Endothelial cell of umbilical vein (primary cell): ENCODE measurements at regions not wholly inside any gene's neighbourhood (a gene's known extent, or its start where the extent isn't known, plus 50 kb on each side); places are given as distances from the start of the nearest gene placed in this dataset.
"Not testable (repeated sequence)": the region's sequence is repeated elsewhere in the genome, so short reads cannot be mapped to it uniquely, and the experiment has no call there.

Source experiments
- BruUV-seq: library from RNA; stranded (reverse); fragments of 400-500 nt; replicated peaks from 2 replicates; lab custom pipeline; 2021; lab: Mats Ljungman, UMichigan
- CTCF ChIA-PET: fragments of 300-600, 350-600 bp; sonication (Branson Sonifier 250); formaldehyde crosslinking; loops from one replicate; lab custom pipeline; 2021; ENCODE audit warnings: antibody characterized with exemption, inconsistent platforms; lab: Charles Lee
- POLR2A ChIA-PET: fragments of 300-600, 350-600 bp; sonication (Branson Sonifier 250); formaldehyde crosslinking; loops from one replicate; lab custom pipeline; 2021; ENCODE audit warnings: antibody characterized with exemption, inconsistent platforms; lab: Charles Lee
- DNase-seq: peaks from one replicate; pipeline ENCODE4 v3.0.0-alpha.2; 2011; ENCODE audit warnings: low read depth, low spot score
- FAIRE-seq: peaks from 2 replicates; lab custom pipeline; 2011; peaks lifted over from hg19 to GRCh38; lab: Jason Lieb, UNC
- H2AFZ ChIP-seq: 2 replicates; pipeline ENCODE4 v1.6.0; 2012; ENCODE audit warnings: low read depth, low read length, control low read depth, inconsistent platforms
- H3K27ac ChIP-seq: 2 replicates; pipeline ENCODE4 v1.5.1; 2011; ENCODE audit warnings: low read depth, mild to moderate bottlenecking, control low read depth, low read length, moderate library complexity; ENCODE audit not compliant: insufficient read depth
- H3K27me3 ChIP-seq, 2 experiments: 2 replicates each; pipeline versions ENCODE4 v1.6.0 to v1.6.1; 2011; ENCODE audit warnings: low read length in 2 of 2, mixed read lengths in 1 of 2; ENCODE audit not compliant: control insufficient read depth in 2 of 2, insufficient read depth in 2 of 2
- H3K36me3 ChIP-seq, 2 experiments: 2 replicates in 1 of 2; 3 replicates in 1 of 2; pipeline ENCODE4 v1.5.1; 2011; ENCODE audit warnings: low read length in 2 of 2, mild to moderate bottlenecking in 1 of 2, moderate library complexity in 1 of 2; ENCODE audit not compliant: control insufficient read depth in 2 of 2, insufficient read depth in 2 of 2; ENCODE audit errors: extremely low read depth in 1 of 2
- H3K4me1 ChIP-seq: 3 replicates; pipeline ENCODE4 v1.5.1; 2011; ENCODE audit warnings: mild to moderate bottlenecking, low read length; ENCODE audit not compliant: control insufficient read depth, insufficient read depth; ENCODE audit errors: extremely low read depth
- H3K4me2 ChIP-seq: 2 replicates; pipeline ENCODE4 v1.6.1; 2011; ENCODE audit warnings: low read length, control low read depth, mixed read lengths; ENCODE audit not compliant: insufficient read depth
- H3K4me3 ChIP-seq, 3 experiments: fragments of 200-600 bp in 1 of 3; sonication (generic), shearing (Covaris generic) in 1 of 3; replicated peaks in 1 of 3; 2 replicates each; pipeline ENCODE4 v1.5.1; 2011 to 2016; ENCODE audit warnings: control low read depth in 3 of 3, low read length in 3 of 3, mild to moderate bottlenecking in 2 of 3, inconsistent platforms in 1 of 3, low read depth in 1 of 3, moderate library complexity in 1 of 3; ENCODE audit not compliant: insufficient read depth in 1 of 3
- H3K79me2 ChIP-seq: 2 replicates; pipeline ENCODE4 v1.6.0; 2012; ENCODE audit warnings: low read length, inconsistent platforms; ENCODE audit not compliant: control insufficient read depth, insufficient read depth
- H3K9ac ChIP-seq: replicated peaks from 2 replicates; pipeline ENCODE3; 2011; ENCODE audit warnings: low read length, control low read depth; ENCODE audit not compliant: insufficient read depth; ENCODE audit errors: extremely low read depth
- H3K9me1 ChIP-seq: replicated peaks from 3 replicates; pipeline ENCODE4 v1.6.0; 2011; ENCODE audit warnings: mild to moderate bottlenecking, low read length; ENCODE audit not compliant: control insufficient read depth, insufficient read depth; ENCODE audit errors: extremely low read depth
- H3K9me3 ChIP-seq: replicated peaks from 2 replicates; pipeline ENCODE4 v1.5.1; 2012; ENCODE audit warnings: low read length, inconsistent platforms; ENCODE audit not compliant: control insufficient read depth, insufficient read depth
- H4K20me1 ChIP-seq: replicated peaks from 2 replicates; pipeline ENCODE3; 2011; ENCODE audit warnings: mild to moderate bottlenecking, low read length; ENCODE audit not compliant: control insufficient read depth, insufficient read depth; ENCODE audit errors: extremely low read depth
- EZH2 ChIP-seq: IDR thresholded peaks from 2 replicates; pipeline ENCODE4 v1.6.1; 2012; ENCODE audit warnings: borderline replicate concordance, low read depth, mild to moderate bottlenecking, moderate library complexity, low read length, inconsistent platforms; ENCODE audit not compliant: severe bottlenecking
- FOS ChIP-seq: IDR thresholded peaks from 2 replicates; pipeline ENCODE4 v1.6.1; 2011; ENCODE audit warnings: mild to moderate bottlenecking, low read length, moderate library complexity, borderline replicate concordance; ENCODE audit not compliant: insufficient read depth
- GATA2 ChIP-seq: IDR thresholded peaks from 2 replicates; pipeline ENCODE4 v1.7.0; 2011; ENCODE audit warnings: low read depth, mild to moderate bottlenecking, moderate library complexity, mixed read lengths, low read length; ENCODE audit not compliant: insufficient read length, insufficient read depth
- JUN ChIP-seq: IDR thresholded peaks from 2 replicates; pipeline ENCODE4 v1.6.1; 2011; ENCODE audit warnings: borderline replicate concordance, low read depth; ENCODE audit not compliant: insufficient read length, insufficient read depth
- MAX ChIP-seq: IDR thresholded peaks from 2 replicates; pipeline ENCODE4 v1.6.1; 2011; ENCODE audit not compliant: insufficient read depth, insufficient read length
- MYC ChIP-seq: IDR thresholded peaks from one replicate; pipeline ENCODE4 v1.6.1; 2011; ENCODE audit warnings: mild to moderate bottlenecking, low read depth, low read length
- POLR2A ChIP-seq: IDR thresholded peaks from 2 replicates; pipeline ENCODE4 v1.6.1; 2012; ENCODE audit warnings: low read depth, mild to moderate bottlenecking, control low read depth, low read length
- POLR2AphosphoS5 ChIP-seq: IDR thresholded peaks from 2 replicates; pipeline ENCODE4 v1.6.1; 2012; ENCODE audit warnings: low read depth, mild to moderate bottlenecking, control low read depth, low read length, moderate library complexity; ENCODE audit not compliant: insufficient read depth
- dilution Hi-C: fragments of 300-500 bp; cut with MboI; formaldehyde crosslinking; loops from one replicate; pipeline ENCODE4 v1.15.0; 2019; ENCODE audit warnings: low sequenced_read_pairs; ENCODE audit not compliant: extremely low pct_ligation_motif_present
- intact Hi-C: fragments of 100-400 bp; cut with micrococcal nuclease; formaldehyde crosslinking; loops from one replicate; pipeline ENCODE4 v1.10.0; 2022
- TF ChIP-seq, protein P1 (sequence below), 2 donors: IDR thresholded peaks; 1 replicate in 1 of 2; 2 replicates in 1 of 2; pipeline ENCODE4 v1.5.1; 2011; ENCODE audit warnings: low read length in 2 of 2, mild to moderate bottlenecking in 2 of 2, moderate library complexity in 2 of 2, control low read depth in 1 of 2, inconsistent platforms in 1 of 2, low read depth in 1 of 2; ENCODE audit not compliant: insufficient read depth in 1 of 2; ENCODE audit errors: extremely low read depth in 1 of 2

- POLR2A ChIA-PET: no interaction called here
- dilution Hi-C loops (no loop called here), intact Hi-C loops (no loop called here)
- no peak for FAIRE-seq
- Histone ChIP-seq H2AFZ (no peak overlapping the region), H3K4me2 (no peak overlapping the region), H3K36me3 (no peaks in the 10 kb centered on the region), H3K79me2 (no peaks in the 10 kb centered on the region), H4K20me1 (no peaks in the 10 kb centered on the region), H3K27ac (no peak overlapping the region), H3K9me3 (no peaks in the 10 kb centered on the region), H3K4me1 (no peaks in the 10 kb centered on the region), H3K9ac (no peak overlapping the region), H3K27me3 (no peaks in the 10 kb centered on the region), H3K4me3 (no peak overlapping the region), H3K9me1 (no peaks in the 10 kb centered on the region)
- CTCF ChIA-PET: interaction anchor here (1.0 to 2.0 kb wide), 2 partner anchors 9 to 346 kb away, joined by 3 to 5 read pairs; no protein-coding TSS in a partner anchor
- TF ChIP-seq, protein P1, sequence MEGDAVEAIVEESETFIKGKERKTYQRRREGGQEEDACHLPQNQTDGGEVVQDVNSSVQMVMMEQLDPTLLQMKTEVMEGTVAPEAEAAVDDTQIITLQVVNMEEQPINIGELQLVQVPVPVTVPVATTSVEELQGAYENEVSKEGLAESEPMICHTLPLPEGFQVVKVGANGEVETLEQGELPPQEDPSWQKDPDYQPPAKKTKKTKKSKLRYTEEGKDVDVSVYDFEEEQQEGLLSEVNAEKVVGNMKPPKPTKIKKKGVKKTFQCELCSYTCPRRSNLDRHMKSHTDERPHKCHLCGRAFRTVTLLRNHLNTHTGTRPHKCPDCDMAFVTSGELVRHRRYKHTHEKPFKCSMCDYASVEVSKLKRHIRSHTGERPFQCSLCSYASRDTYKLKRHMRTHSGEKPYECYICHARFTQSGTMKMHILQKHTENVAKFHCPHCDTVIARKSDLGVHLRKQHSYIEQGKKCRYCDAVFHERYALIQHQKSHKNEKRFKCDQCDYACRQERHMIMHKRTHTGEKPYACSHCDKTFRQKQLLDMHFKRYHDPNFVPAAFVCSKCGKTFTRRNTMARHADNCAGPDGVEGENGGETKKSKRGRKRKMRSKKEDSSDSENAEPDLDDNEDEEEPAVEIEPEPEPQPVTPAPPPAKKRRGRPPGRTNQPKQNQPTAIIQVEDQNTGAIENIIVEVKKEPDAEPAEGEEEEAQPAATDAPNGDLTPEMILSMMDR (IDR thresholded peaks at IDR 0.05; ENCODE audit: extremely low read depth in 1 of 2, insufficient read depth in 1 of 2, low read depth in 1 of 2, low read length in 2 of 2): no peak
- TF ChIP-seq POLR2A (no peak), MYC (no peak), MAX (no peak), EZH2 (no peak), POLR2AphosphoS5 (no peak), FOS (no peak), GATA2 (no peak), JUN (no peak)
- no peak for DNase-seq
- BruUV-seq: no TSS peak
Measured at GRCh38 chr5:97576956-97577355, 393.9 kb upstream of the RIOK2 start.

GRCh38 chr5:97579977-97580376 is 396.9 kb upstream of the RIOK2 start:
- BruUV-seq, H2AFZ ChIP-seq, DNase-seq, H3K79me2 ChIP-seq, H3K9ac ChIP-seq, H4K20me1 ChIP-seq, H3K9me3 ChIP-seq, H3K27me3 ChIP-seq, H3K36me3 ChIP-seq, FAIRE-seq, H3K27ac ChIP-seq, POLR2A ChIA-PET, intact Hi-C loops, dilution Hi-C loops, H3K9me1 ChIP-seq, H3K4me3 ChIP-seq, H3K4me2 ChIP-seq, H3K4me1 ChIP-seq: not testable (repeated sequence)
- CTCF ChIA-PET: interaction anchor here (0.7 kb wide), 1 partner anchor 46 kb away, joined by 3 read pairs; no protein-coding TSS in a partner anchor
